Activated gamma-delta T cell treated with Interleukin-2 at 50 U/mL for 16 hours (primary cell): ENCODE measurements at regions not wholly inside any gene's neighbourhood (a gene's known extent, or its start where the extent isn't known, plus 50 kb on each side); places are given as distances from the start of the nearest gene placed in this dataset.
A peak's percentile ranks its signal among the peaks of the same experiment; 100 is the strongest.
"Not testable (repeated sequence)": the region's sequence is repeated elsewhere in the genome, so short reads cannot be mapped to it uniquely, and the experiment has no call there.

ENCODE experiments used
- DNase-seq: peaks from one replicate; pipeline ENCODE4 v3.0.0-alpha.2; 2020

GRCh38 chr12:114616081-114616480 is 67.9 kb downstream of the TBX3 start:
- DNase-seq = no peak

GRCh38 chr12:114614040-114614439 is 69.9 kb downstream of the TBX3 start:
- no peak for DNase-seq

- DNase-seq = no peak
These were observed 71.9 kb downstream of the TBX3 start for GRCh38 chr12:114612062-114612461.

GRCh38 chr12:114611145-114612018 is 72.6 kb downstream of the TBX3 start:
- no peak for DNase-seq

- DNase-seq = no peak
These were observed 75.5 kb downstream of the TBX3 start for GRCh38 chr12:114608509-114608908.

- DNase-seq = no peak
These were observed 78.1 kb downstream of the TBX3 start for GRCh38 chr12:114605918-114606317.

GRCh38 chr12:114604606-114605005 is 79.4 kb downstream of the TBX3 start:
- no peak for DNase-seq

- not testable (repeated sequence) for DNase-seq
These were observed 83.4 kb downstream of the TBX3 start for GRCh38 chr12:114600584-114600983.

- DNase-seq = no peak
These were observed 85.9 kb downstream of the TBX3 start for GRCh38 chr12:114598111-114598510.

- no peak for DNase-seq
These were observed 91.0 kb downstream of the TBX3 start for GRCh38 chr12:114592946-114593345.

GRCh38 chr12:114588061-114588460 is 95.9 kb downstream of the TBX3 start:
- DNase-seq = no peak

- no peak for DNase-seq
These were observed 103.7 kb downstream of the TBX3 start for GRCh38 chr12:114580306-114580705.

- no peak for DNase-seq
These were observed 104.6 kb downstream of the TBX3 start for GRCh38 chr12:114579389-114579788.

- DNase-seq = no peak
These were observed 121.3 kb downstream of the TBX3 start for GRCh38 chr12:114562654-114563053.

- DNase-seq = no peak
These were observed 128.5 kb downstream of the TBX3 start for GRCh38 chr12:114555451-114555850.

GRCh38 chr12:114547636-114548035 is 136.3 kb downstream of the TBX3 start:
- DNase-seq = no peak

GRCh38 chr12:114530417-114530816 is 124.5 kb upstream of the TBX5 start:
- DNase-seq = no peak

GRCh38 chr12:114529966-114530365 is 124.0 kb upstream of the TBX5 start:
- DNase-seq = no peak

- DNase-seq = no peak
These were observed 122.8 kb upstream of the TBX5 start for GRCh38 chr12:114528766-114529165.

- not testable (repeated sequence) for DNase-seq
These were observed 115.2 kb upstream of the TBX5 start for GRCh38 chr12:114521160-114521559.

- DNase-seq = no peak
These were observed 106.4 kb upstream of the TBX5 start for GRCh38 chr12:114512351-114512750.

- DNase-seq = peak; percentile 20
These were observed 102.7 kb upstream of the TBX5 start for GRCh38 chr12:114508529-114509129.

- DNase-seq = no peak
These were observed 100.7 kb upstream of the TBX5 start for GRCh38 chr12:114506651-114507050.

GRCh38 chr12:114504311-114504710 is 98.4 kb upstream of the TBX5 start:
- DNase-seq = no peak

- DNase-seq = no peak
These were observed 95.5 kb upstream of the TBX5 start for GRCh38 chr12:114501474-114501807.
